Liver (tissue), 8 donors: ENCODE measurements at regions not wholly inside any gene's neighbourhood (a gene's known extent, or its start where the extent isn't known, plus 50 kb on each side); places are given as distances from the start of the nearest gene placed in this dataset.

Source experiments
- DNase-seq: peaks from one replicate; pipeline ENCODE4 v3.0.0-alpha.2; 2017; ENCODE audit warnings: low spot score
- H3K27ac ChIP-seq, 2 donors: one replicate each; pipeline ENCODE4 v1.7.0; 2013; ENCODE audit warnings: inconsistent platforms in 2 of 2, low read length in 2 of 2, control low read depth in 1 of 2, low read depth in 1 of 2, mild to moderate bottlenecking in 1 of 2
- H3K27me3 ChIP-seq, 4 donors: one replicate each; pipeline versions ENCODE4 v1.6.1 to v1.7.0; 2013; ENCODE audit warnings: low read length in 3 of 4, inconsistent platforms in 1 of 4, mild to moderate bottlenecking in 1 of 4, moderate library complexity in 1 of 4; ENCODE audit not compliant: control insufficient read depth in 4 of 4, insufficient read depth in 4 of 4
- H3K36me3 ChIP-seq, 4 donors: one replicate each; pipeline versions ENCODE4 v1.6.1 to v1.7.0; 2013; ENCODE audit warnings: low read length in 3 of 4, mild to moderate bottlenecking in 3 of 4, low read depth in 1 of 4, moderate library complexity in 1 of 4; ENCODE audit not compliant: control insufficient read depth in 4 of 4, insufficient read depth in 3 of 4
- H3K4me1 ChIP-seq, 4 donors: one replicate each; pipeline versions ENCODE4 v1.6.1 to v1.7.0; 2013; ENCODE audit warnings: low read length in 3 of 4, mild to moderate bottlenecking in 3 of 4, moderate library complexity in 1 of 4; ENCODE audit not compliant: control insufficient read depth in 4 of 4, insufficient read depth in 4 of 4
- H3K4me3 ChIP-seq, 3 donors: one replicate each; pipeline versions ENCODE4 v1.6.1 to v1.7.0; 2013; ENCODE audit warnings: low read length in 3 of 3, control low read depth in 1 of 3, low read depth in 1 of 3, mild to moderate bottlenecking in 1 of 3
- H3K9ac ChIP-seq, 2 donors: one replicate each; pipeline ENCODE4 v1.7.0; 2013; ENCODE audit warnings: low read length in 2 of 2, mild to moderate bottlenecking in 2 of 2, moderate library complexity in 2 of 2, control low read depth in 1 of 2, low read depth in 1 of 2
- H3K9me3 ChIP-seq, 4 donors: one replicate each; pipeline versions ENCODE4 v1.6.1 to v1.7.0; 2013; ENCODE audit warnings: low read length in 3 of 4; ENCODE audit not compliant: control insufficient read depth in 4 of 4
- CTCF ChIP-seq: fragments of 150-350 bp; IDR thresholded peaks from 2 replicates; pipeline ENCODE4 v1.5.1; 2017; ENCODE audit warnings: improper control_type of control experiment, low read depth, low read length; ENCODE audit not compliant: missing input control
- FOXA1 ChIP-seq: IDR thresholded peaks from 2 replicates; pipeline ENCODE4 v1.6.1; 2016; ENCODE audit warnings: antibody characterized with exemption
- FOXA2 ChIP-seq: IDR thresholded peaks from 2 replicates; pipeline ENCODE4 v1.6.1; 2016; ENCODE audit warnings: antibody characterized with exemption
- GABPA ChIP-seq, 2 donors: IDR thresholded peaks in 1 of 2; conservative IDR thresholded peaks in 1 of 2; 2 replicates each; pipeline ENCODE4 v1.6.1; 2016; ENCODE audit warnings: antibody characterized with exemption in 2 of 2, mild to moderate bottlenecking in 1 of 2, moderate library complexity in 1 of 2
- HNF4G ChIP-seq: IDR thresholded peaks from 2 replicates; pipeline ENCODE4 v1.6.1; 2016; ENCODE audit warnings: antibody characterized with exemption
- JUND ChIP-seq, 2 donors: IDR thresholded peaks; 2 replicates each; pipeline ENCODE4 v1.6.1; 2016; ENCODE audit warnings: antibody characterized with exemption in 2 of 2
- MAX ChIP-seq: IDR thresholded peaks from 2 replicates; pipeline ENCODE4 v1.6.1; 2016; ENCODE audit warnings: antibody characterized with exemption
- NR2F2 ChIP-seq: IDR thresholded peaks from 2 replicates; pipeline ENCODE4 v1.6.1; 2016; ENCODE audit warnings: antibody characterized with exemption
- RAD21 ChIP-seq, 2 donors: IDR thresholded peaks; 2 replicates each; pipeline ENCODE4 v1.6.1; 2016; ENCODE audit warnings: antibody characterized with exemption in 2 of 2, mild to moderate bottlenecking in 2 of 2
- REST ChIP-seq: IDR thresholded peaks from 2 replicates; pipeline ENCODE4 v1.6.1; 2016; ENCODE audit warnings: antibody characterized with exemption, mild to moderate bottlenecking
- RXRA ChIP-seq, 2 donors: IDR thresholded peaks; 2 replicates each; pipeline ENCODE4 v1.6.1; 2017 to 2018; ENCODE audit warnings: antibody characterized with exemption in 2 of 2, mild to moderate bottlenecking in 1 of 2
- SP1 ChIP-seq: IDR thresholded peaks from 2 replicates; pipeline ENCODE4 v1.6.1; 2018; ENCODE audit warnings: antibody characterized with exemption, mild to moderate bottlenecking
- TAF1 ChIP-seq: conservative IDR thresholded peaks from 2 replicates; pipeline ENCODE4 v1.6.1; 2016; ENCODE audit warnings: antibody characterized with exemption, mild to moderate bottlenecking
- ZBTB33 ChIP-seq: IDR thresholded peaks from 2 replicates; pipeline ENCODE4 v1.6.1; 2016; ENCODE audit warnings: antibody characterized with exemption
- WGBS: extraction: QIAGEN DNeasy Blood & Tissue Kit; methylation state at CpG from one replicate; pipeline ENCODE4 v1.1.7; 2013; 5-methylcytosine and 5-hydroxymethylcytosine counted together
- donor health status: healthy.
- donor health status: healthy.
- donor health status: healthy.
- donor health status: healthy.
- donor health status: healthy.

- no peak for TF ChIP-seq ZBTB33
- no peak for TF ChIP-seq RAD21 (IDR thresholded peaks at IDR 0.05)
- TF ChIP-seq FOXA2: no peak
- no peak for TF ChIP-seq NR2F2
- no peak for TF ChIP-seq JUND (IDR thresholded peaks at IDR 0.05)
Observed at GRCh38 chr6:4314201-4314707, 178.9 kb upstream of the ECI2 start (continued).

- H3K27me3 ChIP-seq: peaks cover 0 to 6% (median 0%) of the 10 kb centered on the region in 4 donors
- DNase-seq: no peak
Observed at GRCh38 chr6:4313044-4313686, 177.8 kb upstream of the ECI2 start.

More at GRCh38 chr6:4313044-4313686, 177.8 kb upstream of the ECI2 start:
- 51% methylated on average over 2 of the region's 2 CpGs for WGBS
- Histone ChIP-seq H3K9me3 (peaks cover 2 to 6% (median 4%) of the 10 kb centered on the region in 4 donors), H3K4me1 (no peaks in the 10 kb centered on the region), H3K36me3 (no peaks in the 10 kb centered on the region), H3K4me3 (no peak overlapping the region), H3K27ac (no peak overlapping the region), H3K9ac (no peak overlapping the region)
- no peak for TF ChIP-seq FOXA1
- TF ChIP-seq TAF1: no peak
- no peak for TF ChIP-seq SP1
- TF ChIP-seq RAD21 (IDR thresholded peaks at IDR 0.05): peak; percentile 64 to 66
- TF ChIP-seq FOXA2: no peak
- TF ChIP-seq HNF4G: no peak
- TF ChIP-seq RXRA (IDR thresholded peaks at IDR 0.05): no peak
- peak; percentile 10 for TF ChIP-seq CTCF
- no peak for TF ChIP-seq GABPA (IDR thresholded peaks at IDR 0.05 in 1 of 2, conservative IDR thresholded peaks at IDR 0.05 in 1 of 2)
- TF ChIP-seq REST: no peak
- TF ChIP-seq MAX: no peak
